ENCODE measurements at regions not wholly inside any gene's neighbourhood (a gene's known extent, or its start where the extent isn't known, plus 50 kb on each side); places are given as distances from the start of the nearest gene placed in this dataset.

DNA sequence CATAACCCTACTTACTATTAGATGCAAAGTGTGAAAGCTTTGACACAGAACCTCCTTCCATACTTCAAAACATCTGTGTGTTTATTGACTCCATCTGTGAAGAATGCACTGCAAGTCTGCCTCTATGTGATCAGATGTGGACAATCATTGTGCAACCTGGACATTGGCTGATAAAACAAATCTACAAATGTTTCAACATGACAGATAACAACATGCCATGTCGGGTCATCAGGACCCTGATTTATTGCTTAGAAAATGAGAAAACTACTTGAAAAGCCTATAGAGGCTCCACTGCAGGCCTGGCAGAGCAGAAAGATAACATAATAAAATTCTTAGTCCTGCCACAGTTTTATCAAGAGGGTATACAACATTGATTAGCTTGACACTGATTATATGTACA is 1286.4 kb downstream of the GRIK2 start:
- intact Hi-C loops (cut with DNase I): no loop called here

DNA sequence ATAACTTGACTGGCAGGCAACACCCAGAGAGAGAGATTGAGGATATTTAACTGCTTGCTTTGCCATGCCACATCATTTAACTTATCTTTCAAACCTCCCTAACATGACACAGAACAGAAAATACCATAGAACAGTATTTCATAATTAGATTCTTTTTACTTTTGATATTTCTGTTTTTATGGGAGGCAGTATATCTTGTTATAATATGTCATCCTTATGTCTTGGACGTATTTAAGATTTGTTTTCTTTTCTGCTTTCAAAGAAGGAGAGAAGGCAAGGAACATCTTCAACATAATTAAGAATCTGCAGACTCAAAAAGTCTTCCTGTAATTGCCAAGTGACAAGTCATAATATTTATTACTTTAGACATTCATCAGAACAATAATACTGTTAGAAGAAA is 1283.7 kb downstream of the GRIK2 start:
- Histone ChIP-seq H3K27ac (no peak overlapping the region), H3K4me1 (no peaks in the 10 kb centered on the region), H3K27me3 (no peaks in the 10 kb centered on the region), H3K36me3 (no peaks in the 10 kb centered on the region), H3K4me3 (no peak overlapping the region), H3K9me3 (no peaks in the 10 kb centered on the region)
- DNase-seq: no peak
- TF ChIP-seq POLR2A (IDR thresholded peaks at IDR 0.05) (no peak), POLR2AphosphoS5 (IDR thresholded peaks at IDR 0.05) (no peak), EP300 (IDR thresholded peaks at IDR 0.05) (no peak)
- TF ChIP-seq, protein P1, sequence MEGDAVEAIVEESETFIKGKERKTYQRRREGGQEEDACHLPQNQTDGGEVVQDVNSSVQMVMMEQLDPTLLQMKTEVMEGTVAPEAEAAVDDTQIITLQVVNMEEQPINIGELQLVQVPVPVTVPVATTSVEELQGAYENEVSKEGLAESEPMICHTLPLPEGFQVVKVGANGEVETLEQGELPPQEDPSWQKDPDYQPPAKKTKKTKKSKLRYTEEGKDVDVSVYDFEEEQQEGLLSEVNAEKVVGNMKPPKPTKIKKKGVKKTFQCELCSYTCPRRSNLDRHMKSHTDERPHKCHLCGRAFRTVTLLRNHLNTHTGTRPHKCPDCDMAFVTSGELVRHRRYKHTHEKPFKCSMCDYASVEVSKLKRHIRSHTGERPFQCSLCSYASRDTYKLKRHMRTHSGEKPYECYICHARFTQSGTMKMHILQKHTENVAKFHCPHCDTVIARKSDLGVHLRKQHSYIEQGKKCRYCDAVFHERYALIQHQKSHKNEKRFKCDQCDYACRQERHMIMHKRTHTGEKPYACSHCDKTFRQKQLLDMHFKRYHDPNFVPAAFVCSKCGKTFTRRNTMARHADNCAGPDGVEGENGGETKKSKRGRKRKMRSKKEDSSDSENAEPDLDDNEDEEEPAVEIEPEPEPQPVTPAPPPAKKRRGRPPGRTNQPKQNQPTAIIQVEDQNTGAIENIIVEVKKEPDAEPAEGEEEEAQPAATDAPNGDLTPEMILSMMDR (IDR thresholded peaks at IDR 0.05): no peak
- intact Hi-C loops (cut with DNase I): no loop called here
- WGBS, 2 donors: 32 to 70% methylated on average over 1 of the region's 1 CpG

More for the DNA sequence above, 1286.4 kb downstream of the GRIK2 start:
- DNase-seq: no peak
- Histone ChIP-seq H3K4me1 (no peaks in the 10 kb centered on the region), H3K36me3 (no peaks in the 10 kb centered on the region), H3K27ac (no peak overlapping the region), H3K4me3 (no peak overlapping the region), H3K9me3 (no peaks in the 10 kb centered on the region), H3K27me3 (no peaks in the 10 kb centered on the region)
- WGBS, 2 donors: 20 to 48% methylated on average over 1 of the region's 1 CpG
- TF ChIP-seq POLR2A (IDR thresholded peaks at IDR 0.05) (no peak), POLR2AphosphoS5 (IDR thresholded peaks at IDR 0.05) (no peak), EP300 (IDR thresholded peaks at IDR 0.05) (no peak)
- TF ChIP-seq, protein P1 (IDR thresholded peaks at IDR 0.05): no peak

DNA sequence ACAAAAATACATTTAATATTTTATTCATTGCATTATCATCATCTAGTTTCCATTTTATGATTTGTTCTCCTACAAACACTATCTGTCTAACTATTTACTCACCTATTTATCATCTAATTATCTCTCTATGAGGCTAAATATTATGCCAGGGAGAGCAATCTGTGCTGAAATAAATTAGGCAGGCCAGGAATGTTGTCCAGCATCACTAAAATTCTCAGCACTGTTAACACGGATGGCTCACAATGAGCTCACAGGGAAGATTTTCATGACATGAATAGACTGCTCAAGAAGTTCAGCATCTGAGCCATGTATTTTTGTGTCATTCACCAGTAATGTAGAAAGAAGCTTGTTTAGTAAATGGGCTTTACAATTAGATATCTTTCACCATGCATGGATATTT is 1277.2 kb downstream of the GRIK2 start:
- no peak for TF ChIP-seq POLR2AphosphoS5 (IDR thresholded peaks at IDR 0.05)
- TF ChIP-seq POLR2A (IDR thresholded peaks at IDR 0.05): no peak
- TF ChIP-seq, protein P1 (IDR thresholded peaks at IDR 0.05): no peak
- TF ChIP-seq EP300 (IDR thresholded peaks at IDR 0.05): no peak
- Histone ChIP-seq H3K27me3 (no peaks in the 10 kb centered on the region), H3K36me3 (no peaks in the 10 kb centered on the region), H3K4me1 (no peaks in the 10 kb centered on the region), H3K9me3 (no peaks in the 10 kb centered on the region), H3K27ac (no peak overlapping the region), H3K4me3 (no peak overlapping the region)
- DNase-seq: no peak
- 60 to 77% methylated on average over 1 of the region's 1 CpG for WGBS, 2 donors
- intact Hi-C loops (cut with DNase I): no loop called here

DNA sequence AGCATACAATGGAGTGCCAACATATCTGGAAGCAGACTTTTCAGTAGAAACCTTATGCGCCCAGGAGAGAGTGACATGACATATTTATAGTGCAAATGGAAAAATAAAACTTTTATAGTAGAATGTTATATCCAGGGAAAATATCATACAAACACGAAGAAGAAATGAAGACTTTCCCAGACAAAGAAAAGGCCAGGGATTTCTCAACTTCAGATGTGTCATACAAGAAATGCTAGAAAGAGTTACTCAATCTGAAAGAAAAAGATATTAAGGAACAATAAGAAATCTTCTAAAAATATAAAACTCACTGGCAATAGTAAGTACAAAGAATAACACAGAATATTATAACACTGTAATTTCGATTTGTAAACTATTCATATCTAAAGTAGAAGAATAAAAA is 1269.3 kb downstream of the GRIK2 start:
- H3K9me3 ChIP-seq: no peaks in the 10 kb centered on the region
- H3K36me3 ChIP-seq: no peaks in the 10 kb centered on the region
- no peaks in the 10 kb centered on the region for H3K27me3 ChIP-seq
- no peak for TF ChIP-seq EP300 (IDR thresholded peaks at IDR 0.05)
- no peak for TF ChIP-seq POLR2A (IDR thresholded peaks at IDR 0.05)
- TF ChIP-seq, protein P1 (IDR thresholded peaks at IDR 0.05): no peak
- no peak for TF ChIP-seq POLR2AphosphoS5 (IDR thresholded peaks at IDR 0.05)
- intact Hi-C loops (cut with DNase I): no loop called here
- H3K27ac ChIP-seq: no peak overlapping the region
- no peak for DNase-seq
- WGBS, 2 donors: 75 to 79% methylated on average over 3 of the region's 3 CpGs
- H3K4me1 ChIP-seq: no peaks in the 10 kb centered on the region
- no peak overlapping the region for H3K4me3 ChIP-seq

DNA sequence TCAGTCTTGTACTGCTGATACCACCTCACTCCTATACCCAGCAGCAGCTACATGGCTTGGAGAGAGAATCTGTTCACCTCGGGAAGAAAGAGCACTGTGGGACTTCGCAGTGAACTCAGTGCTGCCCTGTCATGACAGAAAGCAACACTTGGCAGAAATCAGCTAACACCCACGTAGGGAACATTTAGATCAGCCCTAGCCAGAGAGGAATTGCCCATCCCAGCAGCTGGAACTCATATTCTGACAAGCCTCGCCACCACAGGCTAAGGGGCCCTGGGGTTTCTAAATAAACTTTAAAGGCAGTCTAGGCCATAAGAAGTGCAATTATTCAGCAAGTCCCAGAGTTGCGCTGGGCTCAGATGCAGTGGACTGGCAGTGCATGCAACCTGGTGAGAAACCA is 1266.8 kb downstream of the GRIK2 start:
- WGBS, 2 donors: 62 to 65% methylated on average over 5 of the region's 5 CpGs
- no peak overlapping the region for H3K27ac ChIP-seq
- no peaks in the 10 kb centered on the region for H3K9me3 ChIP-seq
- DNase-seq: no peak
- no peak overlapping the region for H3K4me3 ChIP-seq
- TF ChIP-seq EP300 (IDR thresholded peaks at IDR 0.05) (no peak), POLR2AphosphoS5 (IDR thresholded peaks at IDR 0.05) (no peak), POLR2A (IDR thresholded peaks at IDR 0.05) (no peak)
- TF ChIP-seq, protein P1 (IDR thresholded peaks at IDR 0.05): no peak
- no peaks in the 10 kb centered on the region for H3K36me3 ChIP-seq
- H3K27me3 ChIP-seq: no peaks in the 10 kb centered on the region
- intact Hi-C loops (cut with DNase I): no loop called here
- H3K4me1 ChIP-seq: no peaks in the 10 kb centered on the region
